HCT116 (cell line): ENCODE measurements at regions not wholly inside any gene's neighbourhood (a gene's known extent, or its start where the extent isn't known, plus 50 kb on each side); places are given as distances from the start of the nearest gene placed in this dataset.

Experiments
- ATF3 ChIP-seq: IDR thresholded peaks from 2 replicates; pipeline ENCODE4 v1.6.1; 2012
- CEBPB ChIP-seq: IDR thresholded peaks from 2 replicates; pipeline ENCODE4 v1.6.1; 2012; ENCODE audit warnings: low read depth
- CTCF ChIP-seq, 3 experiments: fragments of 200-600 bp in 1 of 3; sonication (generic) in 1 of 3; IDR thresholded peaks in 2 of 3; conservative IDR thresholded peaks in 1 of 3; 2 replicates each; pipeline ENCODE4 v1.5.1; 2012 to 2017; ENCODE audit warnings: low read depth in 2 of 3, low read length in 2 of 3, antibody characterized with exemption in 1 of 3, borderline replicate concordance in 1 of 3, control low read depth in 1 of 3, mild to moderate bottlenecking in 1 of 3, mixed read lengths in 1 of 3, mixed run types in 1 of 3, moderate library complexity in 1 of 3; ENCODE audit not compliant: insufficient read depth in 1 of 3
- EZH2 ChIP-seq: fragments of 200-600 bp; sonication (generic); IDR thresholded peaks from 2 replicates; pipeline ENCODE4 v1.6.1; 2017; ENCODE audit warnings: antibody characterized with exemption, mixed run types
- EZH2phosphoT487 ChIP-seq: fragments of 200-600 bp; IDR thresholded peaks from 2 replicates; pipeline ENCODE4 v1.6.1; 2018; ENCODE audit warnings: antibody characterized with exemption, borderline replicate concordance
- JUND ChIP-seq: IDR thresholded peaks from 2 replicates; pipeline ENCODE4 v1.6.1; 2012
- MAX ChIP-seq: IDR thresholded peaks from 2 replicates; pipeline ENCODE4 v1.6.1; 2012
- POLR2A ChIP-seq: IDR thresholded peaks from 2 replicates; pipeline ENCODE4 v1.7.0; 2011; ENCODE audit warnings: borderline replicate concordance; ENCODE audit not compliant: insufficient read depth, insufficient read length; ENCODE audit errors: extremely low read depth
- POLR2AphosphoS5 ChIP-seq: IDR thresholded peaks from 2 replicates; pipeline ENCODE4 v1.6.1; 2011; ENCODE audit warnings: mild to moderate bottlenecking, low read depth, low read length, moderate library complexity
- RAD21 ChIP-seq: IDR thresholded peaks from 2 replicates; pipeline ENCODE4 v1.6.1; 2012; ENCODE audit warnings: low read depth, mild to moderate bottlenecking
- REST ChIP-seq: IDR thresholded peaks from 2 replicates; pipeline ENCODE4 v1.6.1; 2012; ENCODE audit warnings: low read depth
- SIN3A ChIP-seq: IDR thresholded peaks from 2 replicates; pipeline ENCODE4 v1.6.1; 2012; ENCODE audit warnings: low read depth
- YY1 ChIP-seq: IDR thresholded peaks from 2 replicates; pipeline ENCODE4 v1.6.1; 2011; ENCODE audit warnings: low read length, low read depth, moderate library complexity, mild to moderate bottlenecking; ENCODE audit not compliant: insufficient replicate concordance; ENCODE audit errors: extremely low read depth

GRCh38 chr14:54232735-54233134, 164.1 kb upstream of the CDKN3 start:
- TF ChIP-seq CTCF (IDR thresholded peaks at IDR 0.05 in 2 of 3, conservative IDR thresholded peaks at IDR 0.05 in 1 of 3; ENCODE audit: borderline replicate concordance in 1 of 3, insufficient read depth in 1 of 3, low read depth in 2 of 3, low read length in 2 of 3) (no peak), YY1 (no peak), EZH2phosphoT487 (no peak), ATF3 (no peak), SIN3A (no peak), MAX (no peak), RAD21 (no peak), POLR2A (no peak), EZH2 (no peak), POLR2AphosphoS5 (no peak), REST (no peak), CEBPB (no peak), JUND (no peak)
